T-cell (primary cell): ENCODE measurements at regions not wholly inside any gene's neighbourhood (a gene's known extent, or its start where the extent isn't known, plus 50 kb on each side); places are given as distances from the start of the nearest gene placed in this dataset.
A peak's percentile ranks its signal among the peaks of the same experiment; 100 is the strongest.
"Not testable (repeated sequence)": the region's sequence is repeated elsewhere in the genome, so short reads cannot be mapped to it uniquely, and the experiment has no call there.

ENCODE experiments used
- ATAC-seq, 4 experiments: fragments of 200-7000 bp in 3 of 4; fragments of 150-1000 bp in 1 of 4; cut with Tn5 transposase; replicated peaks in 1 of 4; 1 replicate in 3 of 4; 2 replicates in 1 of 4; pipeline ENCODE4 v1.10.0; 2021; ENCODE audit warnings: moderate library complexity in 3 of 4, mild to moderate bottlenecking in 2 of 4, moderate number of reproducible peaks in 1 of 4
- CTCF ChIA-PET, 2 donors: fragments of 300-600 bp; sonication (Branson Sonifier 250); formaldehyde crosslinking; loops; one replicate each; lab custom pipeline; 2022; ENCODE audit warnings: antibody characterized with exemption in 2 of 2; lab: Charles Lee
- POLR2A ChIA-PET, 2 donors: fragments of 300-600 bp; sonication (Branson Sonifier 250); formaldehyde crosslinking; loops; one replicate each; lab custom pipeline; 2022; ENCODE audit warnings: antibody characterized with exemption in 2 of 2; lab: Charles Lee
- DNase-seq, 35 experiments: peaks; one replicate each; pipeline versions ENCODE4 v3.0.0 to v3.0.0-alpha.2; 2013 to 2023
- H3K27ac ChIP-seq: one replicate; pipeline ENCODE4 v1.5.1; 2013; ENCODE audit warnings: low read length
- H3K27me3 ChIP-seq, 2 experiments: replicated peaks in 1 of 2; 1 replicate in 1 of 2; 2 replicates in 1 of 2; pipeline versions ENCODE4 v1.6.1 to v1.7.0; 2013; ENCODE audit warnings: low read length in 1 of 2, mixed read lengths in 1 of 2; ENCODE audit not compliant: control insufficient read depth in 2 of 2, insufficient read depth in 2 of 2; ENCODE audit errors: extremely low read depth in 1 of 2
- H3K36me3 ChIP-seq, 2 donors: 1 replicate in 1 of 2; 2 replicates in 1 of 2; pipeline versions ENCODE4 v1.6.1 to v1.7.0; 2013; ENCODE audit warnings: low read length in 1 of 2; ENCODE audit not compliant: control insufficient read depth in 2 of 2, insufficient read depth in 1 of 2; ENCODE audit errors: extremely low read depth in 1 of 2
- H3K4me1 ChIP-seq, 2 experiments: 1 replicate in 1 of 2; 2 replicates in 1 of 2; pipeline versions ENCODE4 v1.6.1 to v1.7.0; 2013; ENCODE audit warnings: low read length in 2 of 2, mixed read lengths in 1 of 2; ENCODE audit not compliant: insufficient read depth in 2 of 2, control insufficient read depth in 1 of 2; ENCODE audit errors: extremely low read depth in 1 of 2
- H3K4me3 ChIP-seq, 2 donors: 1 replicate in 1 of 2; 2 replicates in 1 of 2; pipeline versions ENCODE4 v1.5.1 to v1.7.0; 2013; ENCODE audit warnings: mild to moderate bottlenecking in 2 of 2, low read length in 1 of 2, moderate library complexity in 1 of 2; ENCODE audit not compliant: control insufficient read depth in 1 of 2; ENCODE audit errors: extremely low read depth in 1 of 2
- H3K9me3 ChIP-seq: 2 replicates; pipeline ENCODE4 v1.7.0; 2013
- H3K27ac Mint-ChIP-seq, 2 donors: one replicate each; pipeline ENCODE4 v1.8.0; 2020 to 2021; ENCODE audit warnings: mild to moderate bottlenecking in 2 of 2, mixed read lengths in 2 of 2
- H3K27me3 Mint-ChIP-seq, 2 donors: one replicate each; pipeline ENCODE4 v1.8.0; 2021 to 2022; ENCODE audit warnings: mixed read lengths in 2 of 2
- H3K36me3 Mint-ChIP-seq: one replicate; pipeline ENCODE4 v1.8.0; 2021; ENCODE audit warnings: mixed read lengths
- H3K4me1 Mint-ChIP-seq, 3 donors: one replicate each; pipeline ENCODE4 v1.8.0; 2020 to 2022; ENCODE audit warnings: mixed read lengths in 3 of 3, mild to moderate bottlenecking in 1 of 3
- H3K4me3 Mint-ChIP-seq, 3 donors: one replicate each; pipeline ENCODE4 v1.8.0; 2020 to 2022; ENCODE audit warnings: mild to moderate bottlenecking in 3 of 3, mixed read lengths in 3 of 3, moderate library complexity in 3 of 3
- H3K9me3 Mint-ChIP-seq, 3 donors: one replicate each; pipeline ENCODE4 v1.8.0; 2020 to 2022; ENCODE audit warnings: mixed read lengths in 3 of 3
- WGBS: methylation state at CpG from one replicate; pipeline ENCODE4 v1.1.5; 2013; ENCODE audit warnings: missing lambda C conversion rate; ENCODE audit not compliant: insufficient coverage; 5-methylcytosine and 5-hydroxymethylcytosine counted together

- H3K36me3 Mint-ChIP-seq = no peaks in the 10 kb centered on the region
- Histone ChIP-seq H3K4me1 (no peaks in the 10 kb centered on the region), H3K9me3 (no peaks in the 10 kb centered on the region), H3K36me3 (no peaks in the 10 kb centered on the region), H3K27ac (no peak overlapping the region), H3K4me3 (no peak overlapping the region), H3K27me3 (no peaks in the 10 kb centered on the region)
- DNase-seq = no peak
- no peak for ATAC-seq
- ChIA-PET CTCF (no interaction called here), POLR2A (no interaction called here)
- H3K27ac Mint-ChIP-seq = no peak overlapping the region
- WGBS = no CpG with 5 or more reads among the region's 6 CpGs
- no peaks in the 10 kb centered on the region for H3K4me1 Mint-ChIP-seq
- no peaks in the 10 kb centered on the region for H3K9me3 Mint-ChIP-seq
- peaks cover 0 to 2% of the 10 kb centered on the region in 2 donors for H3K27me3 Mint-ChIP-seq
- H3K4me3 Mint-ChIP-seq = no peak overlapping the region
These were observed 171.2 kb upstream of the IL15 start for GRCh38 chr4:141465171-141465570.

GRCh38 chr4:141467225-141467624 lies 169.2 kb upstream of the IL15 start:
- no peaks in the 10 kb centered on the region for H3K27me3 Mint-ChIP-seq
- WGBS = no CpG with 5 or more reads among the region's 2 CpGs
- Histone ChIP-seq H3K36me3 (no peaks in the 10 kb centered on the region), H3K27ac (no peak overlapping the region), H3K4me1 (no peaks in the 10 kb centered on the region), H3K9me3 (no peaks in the 10 kb centered on the region), H3K4me3 (no peak overlapping the region), H3K27me3 (no peaks in the 10 kb centered on the region)
- no peak for ATAC-seq
- no peaks in the 10 kb centered on the region for H3K9me3 Mint-ChIP-seq
- H3K36me3 Mint-ChIP-seq = no peaks in the 10 kb centered on the region
- CTCF ChIA-PET = no interaction called here
- no peak overlapping the region for H3K4me3 Mint-ChIP-seq
- no peak for DNase-seq
- H3K4me1 Mint-ChIP-seq = no peaks in the 10 kb centered on the region
- no peak overlapping the region for H3K27ac Mint-ChIP-seq
- POLR2A ChIA-PET = interaction anchor here in 1 of 2 donors (0.6 kb wide), 1 partner anchor 107 kb away, joined by 10 read pairs; no protein-coding TSS in a partner anchor

GRCh38 chr4:141469392-141469791 lies 167.0 kb upstream of the IL15 start:
- Mint-ChIP-seq H3K27me3 (no peaks in the 10 kb centered on the region), H3K4me3 (no peak overlapping the region), H3K27ac (no peak overlapping the region), H3K9me3 (no peaks in the 10 kb centered on the region), H3K4me1 (no peaks in the 10 kb centered on the region), H3K36me3 (no peaks in the 10 kb centered on the region)
- ATAC-seq (no peak), DNase-seq (no peak)
- H3K4me1 ChIP-seq = no peaks in the 10 kb centered on the region
- no peaks in the 10 kb centered on the region for H3K9me3 ChIP-seq
- no peak overlapping the region for H3K27ac ChIP-seq
- H3K36me3 ChIP-seq = no peaks in the 10 kb centered on the region
- ChIA-PET CTCF (no interaction called here), POLR2A (no interaction called here)
- no CpG with 5 or more reads among the region's 1 CpG for WGBS
- no peak overlapping the region for H3K4me3 ChIP-seq
- H3K27me3 ChIP-seq = no peaks in the 10 kb centered on the region

GRCh38 chr4:141473026-141473540 lies 163.3 kb upstream of the IL15 start:
- Mint-ChIP-seq H3K27ac (no peak overlapping the region), H3K27me3 (no peaks in the 10 kb centered on the region), H3K4me1 (no peaks in the 10 kb centered on the region), H3K4me3 (no peak overlapping the region), H3K36me3 (no peaks in the 10 kb centered on the region), H3K9me3 (no peaks in the 10 kb centered on the region)
- H3K4me3 ChIP-seq = no peak overlapping the region
- H3K4me1 ChIP-seq = no peaks in the 10 kb centered on the region
- H3K36me3 ChIP-seq = no peaks in the 10 kb centered on the region
- CTCF ChIA-PET = no interaction called here
- H3K9me3 ChIP-seq = no peaks in the 10 kb centered on the region
- POLR2A ChIA-PET = no interaction called here
- ATAC-seq = no peak
- H3K27ac ChIP-seq = no peak overlapping the region
- no peaks in the 10 kb centered on the region for H3K27me3 ChIP-seq
- no peak for DNase-seq

- no peak overlapping the region for H3K4me3 ChIP-seq
- POLR2A ChIA-PET = no interaction called here
- no peak for ATAC-seq
- CTCF ChIA-PET = no interaction called here
- H3K27ac ChIP-seq = no peak overlapping the region
- no peaks in the 10 kb centered on the region for H3K27me3 Mint-ChIP-seq
- H3K36me3 ChIP-seq = no peaks in the 10 kb centered on the region
- no peaks in the 10 kb centered on the region for H3K9me3 ChIP-seq
- no peaks in the 10 kb centered on the region for H3K27me3 ChIP-seq
- no peak overlapping the region for H3K27ac Mint-ChIP-seq
- DNase-seq = no peak
- H3K4me3 Mint-ChIP-seq = no peak overlapping the region
- no peaks in the 10 kb centered on the region for H3K4me1 Mint-ChIP-seq
- no peaks in the 10 kb centered on the region for H3K4me1 ChIP-seq
- no peaks in the 10 kb centered on the region for H3K36me3 Mint-ChIP-seq
- H3K9me3 Mint-ChIP-seq = no peaks in the 10 kb centered on the region
These were observed 162.4 kb upstream of the IL15 start for GRCh38 chr4:141473952-141474351.

GRCh38 chr4:141480950-141481349 lies 155.4 kb upstream of the IL15 start:
- H3K9me3 Mint-ChIP-seq = peaks cover 15 to 36% (median 28%) of the 10 kb centered on the region in 3 donors

GRCh38 chr4:141484298-141484697 lies 152.1 kb upstream of the IL15 start:
- CTCF ChIA-PET, H3K27ac ChIP-seq, H3K27me3 ChIP-seq, POLR2A ChIA-PET, H3K27me3 Mint-ChIP-seq, H3K4me1 Mint-ChIP-seq, H3K4me3 ChIP-seq, H3K4me1 ChIP-seq, H3K36me3 ChIP-seq, H3K36me3 Mint-ChIP-seq, H3K4me3 Mint-ChIP-seq, H3K27ac Mint-ChIP-seq, H3K9me3 ChIP-seq: not testable (repeated sequence)
- DNase-seq = peak in 7 of 35 experiments; percentile 0 to 25 (median 2)
- WGBS = 53% methylated on average over 12 of the region's 12 CpGs
- peak in 1 of 4 experiments; percentile 26 for ATAC-seq
- H3K9me3 Mint-ChIP-seq = peaks cover 15 to 40% (median 30%) of the 10 kb centered on the region in 3 donors

More at GRCh38 chr4:141480950-141481349, 155.4 kb upstream of the IL15 start:
- no peaks in the 10 kb centered on the region for H3K4me1 Mint-ChIP-seq
- Histone ChIP-seq H3K36me3 (no peaks in the 10 kb centered on the region), H3K27ac (no peak overlapping the region), H3K4me3 (no peak overlapping the region), H3K4me1 (no peaks in the 10 kb centered on the region), H3K9me3 (no peaks in the 10 kb centered on the region), H3K27me3 (no peaks in the 10 kb centered on the region)
- H3K36me3 Mint-ChIP-seq = no peaks in the 10 kb centered on the region
- H3K27ac Mint-ChIP-seq = no peak overlapping the region
- CTCF ChIA-PET = no interaction called here
- ATAC-seq (no peak), DNase-seq (no peak)
- H3K4me3 Mint-ChIP-seq = no peak overlapping the region
- H3K27me3 Mint-ChIP-seq = no peaks in the 10 kb centered on the region
- POLR2A ChIA-PET = no interaction called here
